Duodenal mucosa (tissue), 2 donors: ENCODE measurements at regions not wholly inside any gene's neighbourhood (a gene's known extent, or its start where the extent isn't known, plus 50 kb on each side); places are given as distances from the start of the nearest gene placed in this dataset.

ENCODE experiments used
- H3K27ac ChIP-seq: one replicate; pipeline ENCODE4 v1.7.0; 2013; ENCODE audit warnings: low read depth, low read length
- H3K27me3 ChIP-seq, 2 donors: one replicate each; pipeline ENCODE4 v1.7.0; 2013; ENCODE audit warnings: low read length in 2 of 2, control low read depth in 1 of 2; ENCODE audit not compliant: insufficient read depth in 2 of 2, control insufficient read depth in 1 of 2
- H3K36me3 ChIP-seq, 2 donors: one replicate each; pipeline ENCODE4 v1.7.0; 2013; ENCODE audit warnings: low read length in 2 of 2, control low read depth in 1 of 2; ENCODE audit not compliant: insufficient read depth in 2 of 2, control insufficient read depth in 1 of 2
- H3K4me1 ChIP-seq, 2 donors: one replicate each; pipeline ENCODE4 v1.7.0; 2013; ENCODE audit warnings: low read length in 2 of 2, control low read depth in 1 of 2; ENCODE audit not compliant: insufficient read depth in 2 of 2, control insufficient read depth in 1 of 2
- H3K4me3 ChIP-seq, 2 donors: one replicate each; pipeline ENCODE4 v1.7.0; 2013; ENCODE audit warnings: low read length in 2 of 2, low read depth in 1 of 2
- H3K9ac ChIP-seq, 2 donors: one replicate each; pipeline ENCODE4 v1.7.0; 2013; ENCODE audit warnings: low read length in 2 of 2, low read depth in 1 of 2
- H3K9me3 ChIP-seq, 2 donors: one replicate each; pipeline ENCODE4 v1.7.0; 2013; ENCODE audit warnings: low read length in 2 of 2, control low read depth in 1 of 2; ENCODE audit not compliant: control insufficient read depth in 1 of 2

- peaks cover 33 to 37% of the 10 kb centered on the region in 2 donors for H3K4me1 ChIP-seq
- H3K4me3 ChIP-seq, result no peak overlapping the region
- H3K27me3 ChIP-seq, result no peaks in the 10 kb centered on the region
- no peak overlapping the region for H3K27ac ChIP-seq
- no peaks in the 10 kb centered on the region for H3K9me3 ChIP-seq
- no peak overlapping the region for H3K9ac ChIP-seq
- H3K36me3 ChIP-seq, result no peaks in the 10 kb centered on the region
Observed at GRCh38 chr2:47274054-47274782, 94.9 kb upstream of the EPCAM start.

GRCh38 chr2:47272905-47273758 is 96.0 kb upstream of the EPCAM start:
- H3K4me3 ChIP-seq, result peak overlapping the region; percentile 65 to 80
- H3K27ac ChIP-seq, result peak overlapping the region; percentile 62
- no peaks in the 10 kb centered on the region for H3K27me3 ChIP-seq

GRCh38 chr2:47272031-47272864 is 95.9 kb upstream of the CALM2 start:
- no peaks in the 10 kb centered on the region for H3K9me3 ChIP-seq
- no peaks in the 10 kb centered on the region for H3K27me3 ChIP-seq
- peak overlapping the region; percentile 40 to 66 for H3K9ac ChIP-seq
- H3K36me3 ChIP-seq, result no peaks in the 10 kb centered on the region
- peaks cover 35 to 40% of the 10 kb centered on the region in 2 donors for H3K4me1 ChIP-seq
- H3K27ac ChIP-seq, result peak overlapping the region; percentile 62
- peak overlapping the region; percentile 65 to 80 for H3K4me3 ChIP-seq

More at GRCh38 chr2:47272905-47273758, 96.0 kb upstream of the EPCAM start:
- H3K9me3 ChIP-seq, result no peaks in the 10 kb centered on the region
- H3K4me1 ChIP-seq, result peaks cover 35 to 40% of the 10 kb centered on the region in 2 donors
- peak overlapping the region; percentile 40 to 66 for H3K9ac ChIP-seq
- H3K36me3 ChIP-seq, result no peaks in the 10 kb centered on the region

GRCh38 chr2:47271054-47272000 is 95.0 kb upstream of the CALM2 start:
- Histone ChIP-seq H3K27ac (no peak overlapping the region), H3K9ac (peak overlapping the region; percentile 40 to 66), H3K4me1 (peaks cover 35 to 40% of the 10 kb centered on the region in 2 donors), H3K27me3 (no peaks in the 10 kb centered on the region), H3K4me3 (peak overlapping the region in 1 of 2 donors; percentile 80), H3K9me3 (no peaks in the 10 kb centered on the region), H3K36me3 (no peaks in the 10 kb centered on the region)

- Histone ChIP-seq H3K9ac (no peak overlapping the region), H3K27ac (no peak overlapping the region), H3K4me1 (peaks cover 35 to 40% of the 10 kb centered on the region in 2 donors)
Observed at GRCh38 chr2:47270421-47270820, 94.1 kb upstream of the CALM2 start.

GRCh38 chr2:47269316-47270232 is 93.3 kb upstream of the CALM2 start:
- no peak overlapping the region for H3K27ac ChIP-seq
- H3K9me3 ChIP-seq, result no peaks in the 10 kb centered on the region
- H3K27me3 ChIP-seq, result no peaks in the 10 kb centered on the region
- H3K36me3 ChIP-seq, result no peaks in the 10 kb centered on the region
- H3K4me3 ChIP-seq, result no peak overlapping the region
- H3K9ac ChIP-seq, result peak overlapping the region in 1 of 2 donors; percentile 22
- peaks cover 35 to 40% of the 10 kb centered on the region in 2 donors for H3K4me1 ChIP-seq

More at GRCh38 chr2:47270421-47270820, 94.1 kb upstream of the CALM2 start:
- Histone ChIP-seq H3K4me3 (no peak overlapping the region), H3K9me3 (no peaks in the 10 kb centered on the region), H3K36me3 (no peaks in the 10 kb centered on the region), H3K27me3 (no peaks in the 10 kb centered on the region)

GRCh38 chr2:47267711-47268086 is 91.4 kb upstream of the CALM2 start:
- H3K36me3 ChIP-seq, result no peaks in the 10 kb centered on the region
- no peaks in the 10 kb centered on the region for H3K27me3 ChIP-seq

GRCh38 chr2:47266939-47267710 is 90.8 kb upstream of the CALM2 start:
- no peaks in the 10 kb centered on the region for H3K9me3 ChIP-seq
- no peaks in the 10 kb centered on the region for H3K36me3 ChIP-seq
- H3K27ac ChIP-seq, result no peak overlapping the region
- no peak overlapping the region for H3K9ac ChIP-seq
- H3K4me1 ChIP-seq, result peaks cover 25 to 27% of the 10 kb centered on the region in 2 donors
- no peaks in the 10 kb centered on the region for H3K27me3 ChIP-seq
- H3K4me3 ChIP-seq, result no peak overlapping the region

More at GRCh38 chr2:47267711-47268086, 91.4 kb upstream of the CALM2 start:
- Histone ChIP-seq H3K4me1 (peaks cover 28 to 31% of the 10 kb centered on the region in 2 donors), H3K9ac (no peak overlapping the region), H3K9me3 (no peaks in the 10 kb centered on the region), H3K4me3 (no peak overlapping the region), H3K27ac (no peak overlapping the region)
